ENCODE measurements at regions not wholly inside any gene's neighbourhood (a gene's known extent, or its start where the extent isn't known, plus 50 kb on each side); places are given as distances from the start of the nearest gene placed in this dataset.
"Not testable (repeated sequence)": the region's sequence is repeated elsewhere in the genome, so short reads cannot be mapped to it uniquely, and the experiment has no call there.

- Mint-ChIP-seq H3K4me1 (no peaks in the 10 kb centered on the region), H3K27me3 (no peaks in the 10 kb centered on the region), H3K27ac (no peak overlapping the region), H3K9me3 (ENCODE audit: low read depth) (no peaks in the 10 kb centered on the region), H3K4me3 (no peak overlapping the region), H3K36me3 (ENCODE audit: low read depth) (no peaks in the 10 kb centered on the region)
- ATAC-seq, result no peak
- DNase-seq, result no peak
- POLR2A ChIA-PET, result no interaction called here
- intact Hi-C loops (cut with DNase I, micrococcal nuclease), result no loop called here
- CTCF ChIA-PET, result no interaction called here
These were observed 703.6 kb upstream of the PITX2 start for GRCh38 chr4:111326450-111326849.

GRCh38 chr4:111330786-111331185, 707.9 kb upstream of the PITX2 start:
- Mint-ChIP-seq H3K36me3 (ENCODE audit: low read depth) (no peaks in the 10 kb centered on the region), H3K27me3 (no peaks in the 10 kb centered on the region), H3K4me1 (no peaks in the 10 kb centered on the region), H3K27ac (no peak overlapping the region), H3K4me3 (no peak overlapping the region), H3K9me3 (ENCODE audit: low read depth) (peaks cover 1% of the 10 kb centered on the region)
- DNase-seq (no peak), ATAC-seq (no peak)
- intact Hi-C loops (cut with DNase I, micrococcal nuclease), result no loop called here
- POLR2A ChIA-PET, result no interaction called here
- CTCF ChIA-PET, result no interaction called here

- Mint-ChIP-seq H3K4me3 (no peak overlapping the region), H3K4me1 (no peaks in the 10 kb centered on the region), H3K9me3 (ENCODE audit: low read depth) (peaks cover 1% of the 10 kb centered on the region), H3K27ac (no peak overlapping the region), H3K36me3 (ENCODE audit: low read depth) (no peaks in the 10 kb centered on the region), H3K27me3 (no peaks in the 10 kb centered on the region)
- ATAC-seq, result no peak
- intact Hi-C loops (cut with DNase I, micrococcal nuclease), result no loop called here
- no peak for DNase-seq
- POLR2A ChIA-PET, result no interaction called here
- CTCF ChIA-PET, result no interaction called here
These were observed 711.5 kb upstream of the PITX2 start for GRCh38 chr4:111334361-111334760.

- H3K27me3 Mint-ChIP-seq; ATAC-seq; POLR2A ChIA-PET; H3K27ac Mint-ChIP-seq; H3K4me1 Mint-ChIP-seq; H3K9me3 Mint-ChIP-seq (ENCODE audit: low read depth); CTCF ChIA-PET; H3K4me3 Mint-ChIP-seq; H3K36me3 Mint-ChIP-seq (ENCODE audit: low read depth); DNase-seq: not testable (repeated sequence)
- intact Hi-C loops (cut with DNase I, micrococcal nuclease), result loop anchor here in 1 of 2 experiments (5.0 kb wide), 1 partner anchor 555 kb away; no protein-coding TSS in a partner anchor
These were observed 714.5 kb upstream of the PITX2 start for GRCh38 chr4:111337186-111337876.

- ATAC-seq, result no peak
- CTCF ChIA-PET, result no interaction called here
These were observed 736.7 kb upstream of the PITX2 start for GRCh38 chr4:111359602-111360001.

GRCh38 chr4:111360906-111361305, 738.0 kb upstream of the PITX2 start:
- no peak for DNase-seq
- intact Hi-C loops (cut with DNase I, micrococcal nuclease), result no loop called here
- ATAC-seq, result no peak
- peaks cover 3% of the 10 kb centered on the region for H3K9me3 Mint-ChIP-seq (ENCODE audit: low read depth)
- ChIA-PET CTCF (no interaction called here), POLR2A (no interaction called here)
- no peaks in the 10 kb centered on the region for H3K36me3 Mint-ChIP-seq (ENCODE audit: low read depth)
- no peaks in the 10 kb centered on the region for H3K4me1 Mint-ChIP-seq
- H3K4me3 Mint-ChIP-seq, result no peak overlapping the region
- H3K27ac Mint-ChIP-seq, result no peak overlapping the region
- H3K27me3 Mint-ChIP-seq, result no peaks in the 10 kb centered on the region

More at GRCh38 chr4:111359602-111360001, 736.7 kb upstream of the PITX2 start:
- peaks cover 3% of the 10 kb centered on the region for H3K9me3 Mint-ChIP-seq (ENCODE audit: low read depth)
- H3K4me3 Mint-ChIP-seq, result no peak overlapping the region
- no peak overlapping the region for H3K27ac Mint-ChIP-seq
- DNase-seq, result no peak
- H3K4me1 Mint-ChIP-seq, result no peaks in the 10 kb centered on the region
- no peaks in the 10 kb centered on the region for H3K27me3 Mint-ChIP-seq
- intact Hi-C loops (cut with DNase I, micrococcal nuclease), result no loop called here
- POLR2A ChIA-PET, result no interaction called here
- H3K36me3 Mint-ChIP-seq (ENCODE audit: low read depth), result no peaks in the 10 kb centered on the region

GRCh38 chr4:111362941-111363361, 740.1 kb upstream of the PITX2 start:
- ATAC-seq, result no peak
- no peaks in the 10 kb centered on the region for H3K36me3 Mint-ChIP-seq (ENCODE audit: low read depth)
- peaks cover 3% of the 10 kb centered on the region for H3K9me3 Mint-ChIP-seq (ENCODE audit: low read depth)
- H3K27ac Mint-ChIP-seq, result no peak overlapping the region
- CTCF ChIA-PET, result no interaction called here
- no peaks in the 10 kb centered on the region for H3K27me3 Mint-ChIP-seq
- POLR2A ChIA-PET, result no interaction called here
- no peak for DNase-seq
- H3K4me3 Mint-ChIP-seq, result no peak overlapping the region
- intact Hi-C loops (cut with DNase I, micrococcal nuclease), result no loop called here
- H3K4me1 Mint-ChIP-seq, result no peaks in the 10 kb centered on the region

GRCh38 chr4:111377880-111378279, 755.0 kb upstream of the PITX2 start:
- CTCF ChIA-PET; H3K9me3 Mint-ChIP-seq (ENCODE audit: low read depth); H3K4me3 Mint-ChIP-seq; intact Hi-C loops (cut with DNase I, micrococcal nuclease); ATAC-seq; H3K27me3 Mint-ChIP-seq; H3K4me1 Mint-ChIP-seq; H3K36me3 Mint-ChIP-seq (ENCODE audit: low read depth); POLR2A ChIA-PET; DNase-seq; H3K27ac Mint-ChIP-seq: not testable (repeated sequence)

GRCh38 chr4:111388561-111388960, 756.7 kb upstream of the FAM241A start:
- DNase-seq (no peak), ATAC-seq (no peak)
- no peak overlapping the region for H3K4me3 Mint-ChIP-seq
- H3K36me3 Mint-ChIP-seq (ENCODE audit: low read depth), result no peaks in the 10 kb centered on the region
- ChIA-PET POLR2A (no interaction called here), CTCF (no interaction called here)
- peaks cover 18% of the 10 kb centered on the region for H3K9me3 Mint-ChIP-seq (ENCODE audit: low read depth)
- H3K27ac Mint-ChIP-seq, result no peak overlapping the region
- H3K27me3 Mint-ChIP-seq, result no peaks in the 10 kb centered on the region
- intact Hi-C loops (cut with DNase I, micrococcal nuclease), result no loop called here
- H3K4me1 Mint-ChIP-seq, result no peaks in the 10 kb centered on the region

- H3K27me3 Mint-ChIP-seq, result no peaks in the 10 kb centered on the region
- ATAC-seq, result no peak
- peaks cover 14% of the 10 kb centered on the region for H3K9me3 Mint-ChIP-seq (ENCODE audit: low read depth)
- CTCF ChIA-PET, result no interaction called here
- POLR2A ChIA-PET, result no interaction called here
- intact Hi-C loops (cut with DNase I, micrococcal nuclease), result no loop called here
- no peak overlapping the region for H3K4me3 Mint-ChIP-seq
- no peaks in the 10 kb centered on the region for H3K4me1 Mint-ChIP-seq
- H3K36me3 Mint-ChIP-seq (ENCODE audit: low read depth), result no peaks in the 10 kb centered on the region
- H3K27ac Mint-ChIP-seq, result no peak overlapping the region
- DNase-seq, result no peak
These were observed 753.4 kb upstream of the FAM241A start for GRCh38 chr4:111391829-111392228.

- no peaks in the 10 kb centered on the region for H3K4me1 Mint-ChIP-seq
- intact Hi-C loops (cut with DNase I, micrococcal nuclease), result no loop called here
- POLR2A ChIA-PET, result no interaction called here
These were observed 751.5 kb upstream of the FAM241A start for GRCh38 chr4:111393781-111394180.

GRCh38 chr4:111398906-111399330, 746.3 kb upstream of the FAM241A start:
- H3K4me3 Mint-ChIP-seq, result no peak overlapping the region
- H3K4me1 Mint-ChIP-seq, result no peaks in the 10 kb centered on the region
- ATAC-seq (no peak), DNase-seq (no peak)
- ChIA-PET POLR2A (no interaction called here), CTCF (no interaction called here)
- no peaks in the 10 kb centered on the region for H3K27me3 Mint-ChIP-seq
- intact Hi-C loops (cut with DNase I, micrococcal nuclease), result no loop called here
- H3K27ac Mint-ChIP-seq, result no peak overlapping the region
- H3K9me3 Mint-ChIP-seq (ENCODE audit: low read depth), result no peaks in the 10 kb centered on the region
- H3K36me3 Mint-ChIP-seq (ENCODE audit: low read depth), result no peaks in the 10 kb centered on the region

More at GRCh38 chr4:111393781-111394180, 751.5 kb upstream of the FAM241A start:
- no peak for DNase-seq
- H3K27ac Mint-ChIP-seq, result no peak overlapping the region
- CTCF ChIA-PET, result no interaction called here
- no peaks in the 10 kb centered on the region for H3K27me3 Mint-ChIP-seq
- no peak for ATAC-seq
- no peaks in the 10 kb centered on the region for H3K36me3 Mint-ChIP-seq (ENCODE audit: low read depth)
- peaks cover 12% of the 10 kb centered on the region for H3K9me3 Mint-ChIP-seq (ENCODE audit: low read depth)
- H3K4me3 Mint-ChIP-seq, result no peak overlapping the region

- Mint-ChIP-seq H3K4me1 (no peaks in the 10 kb centered on the region), H3K27me3 (no peaks in the 10 kb centered on the region), H3K36me3 (ENCODE audit: low read depth) (no peaks in the 10 kb centered on the region), H3K9me3 (ENCODE audit: low read depth) (no peaks in the 10 kb centered on the region), H3K27ac (no peak overlapping the region), H3K4me3 (no peak overlapping the region)
- POLR2A ChIA-PET, result no interaction called here
- ATAC-seq (no peak), DNase-seq (no peak)
- CTCF ChIA-PET, result no interaction called here
- intact Hi-C loops (cut with DNase I, micrococcal nuclease), result no loop called here
These were observed 745.6 kb upstream of the FAM241A start for GRCh38 chr4:111399623-111400022.
